Stimulated activated CD8-positive, alpha-beta memory T cell treated with anti-CD3 and anti-CD28 coated beads, Interleukin-12 subunit alpha, Interleukin-12 subunit beta, amount 100 ng/mL, for 4 hours (primary cell): ENCODE measurements at regions not wholly inside any gene's neighbourhood (a gene's known extent, or its start where the extent isn't known, plus 50 kb on each side); places are given as distances from the start of the nearest gene placed in this dataset.

Source experiments
- DNase-seq: peaks from one replicate; pipeline ENCODE4 v3.0.0-alpha.2; 2020; ENCODE audit warnings: low read depth

GRCh38 chr10:110414548-110415309, 83.0 kb upstream of the DUSP5 start:
- DNase-seq = peak; percentile 78

- no peak for DNase-seq
These were observed 81.9 kb upstream of the DUSP5 start for GRCh38 chr10:110415809-110416208.

GRCh38 chr10:110416776-110417711, 80.7 kb upstream of the DUSP5 start:
- DNase-seq = no peak

GRCh38 chr10:110418218-110418617, 79.5 kb upstream of the DUSP5 start:
- no peak for DNase-seq

- no peak for DNase-seq
These were observed 78.4 kb upstream of the DUSP5 start for GRCh38 chr10:110419265-110419664.

GRCh38 chr10:110420401-110421193, 77.1 kb upstream of the DUSP5 start:
- DNase-seq = no peak

GRCh38 chr10:110421512-110422138, 76.1 kb upstream of the DUSP5 start:
- DNase-seq = no peak

GRCh38 chr10:110422548-110422947, 75.2 kb upstream of the DUSP5 start:
- no peak for DNase-seq

- no peak for DNase-seq
These were observed 74.1 kb upstream of the DUSP5 start for GRCh38 chr10:110423650-110424049.

GRCh38 chr10:110425684-110426293, 71.9 kb upstream of the DUSP5 start:
- DNase-seq = peak; percentile 30

- no peak for DNase-seq
These were observed 71.2 kb upstream of the DUSP5 start for GRCh38 chr10:110426294-110427181.

GRCh38 chr10:110429301-110429700, 68.4 kb upstream of the DUSP5 start:
- no peak for DNase-seq

- no peak for DNase-seq
These were observed 67.1 kb upstream of the DUSP5 start for GRCh38 chr10:110430340-110431273.

GRCh38 chr10:110431659-110432058, 66.0 kb upstream of the DUSP5 start:
- no peak for DNase-seq

GRCh38 chr10:110432084-110432483, 65.6 kb upstream of the DUSP5 start:
- DNase-seq = no peak

- no peak for DNase-seq
These were observed 64.7 kb upstream of the DUSP5 start for GRCh38 chr10:110432814-110433565.

GRCh38 chr10:110433740-110434139, 64.0 kb upstream of the DUSP5 start:
- no peak for DNase-seq

- DNase-seq = no peak
These were observed 63.1 kb upstream of the DUSP5 start for GRCh38 chr10:110434489-110435096.
